H7 (cell line): ENCODE measurements at regions not wholly inside any gene's neighbourhood (a gene's known extent, or its start where the extent isn't known, plus 50 kb on each side); places are given as distances from the start of the nearest gene placed in this dataset.

Experiments
- DNase-seq: peaks from one replicate; pipeline ENCODE4 v3.0.0; 2012
- H3K27me3 ChIP-seq: 2 replicates; pipeline ENCODE4 v1.6.0; 2011; ENCODE audit warnings: mild to moderate bottlenecking, low read length; ENCODE audit not compliant: control insufficient read depth, insufficient read depth
- H3K36me3 ChIP-seq: replicated peaks from 2 replicates; pipeline ENCODE4 v1.5.1; 2011; ENCODE audit warnings: low read length; ENCODE audit not compliant: control insufficient read depth, insufficient read depth
- H3K4me3 ChIP-seq: 2 replicates; pipeline ENCODE4 v1.5.1; 2011; ENCODE audit warnings: low read depth, mild to moderate bottlenecking, control low read depth, low read length, moderate library complexity; ENCODE audit not compliant: insufficient read depth

GRCh38 chr21:27477296-27477695 lies 510.4 kb upstream of the ADAMTS5 start:
- no peak for DNase-seq
- Histone ChIP-seq H3K36me3 (no peaks in the 10 kb centered on the region), H3K4me3 (no peak overlapping the region), H3K27me3 (no peaks in the 10 kb centered on the region)

- Histone ChIP-seq H3K4me3 (no peak overlapping the region), H3K27me3 (no peaks in the 10 kb centered on the region), H3K36me3 (no peaks in the 10 kb centered on the region)
- DNase-seq, result no peak
These were observed 509.8 kb upstream of the ADAMTS5 start for GRCh38 chr21:27476696-27477095.

DNA sequence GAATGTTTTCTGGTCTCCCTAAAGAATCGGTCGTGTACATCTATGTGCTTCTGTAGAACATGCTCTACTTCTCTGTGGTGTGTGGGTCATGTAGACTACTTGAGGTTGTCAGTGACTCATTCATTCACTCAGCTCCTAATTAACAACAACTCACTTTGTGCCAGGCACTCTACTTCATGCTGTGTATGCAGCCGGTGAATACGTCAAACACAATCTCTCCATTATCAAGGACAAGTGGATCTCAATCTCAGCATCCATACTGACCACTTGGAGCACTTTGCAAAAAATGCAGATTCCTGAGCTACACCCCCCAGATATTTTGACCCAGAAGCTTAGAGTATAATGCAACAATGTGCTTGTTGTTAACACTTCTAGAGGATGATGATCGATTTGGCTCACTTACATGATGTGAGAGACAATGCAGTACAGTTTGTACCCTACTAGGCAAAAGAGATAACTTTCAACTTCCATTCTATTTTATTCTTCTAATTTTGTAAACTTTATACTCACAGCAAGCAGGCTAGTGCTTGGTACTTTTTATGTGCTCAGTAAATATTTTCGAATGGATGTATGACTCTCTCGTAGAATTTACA lies 508.6 kb upstream of the ADAMTS5 start:
- Histone ChIP-seq H3K36me3 (no peaks in the 10 kb centered on the region), H3K27me3 (no peaks in the 10 kb centered on the region), H3K4me3 (no peak overlapping the region)
- no peak for DNase-seq

- H3K36me3 ChIP-seq, result no peaks in the 10 kb centered on the region
- H3K4me3 ChIP-seq, result no peak overlapping the region
- DNase-seq, result no peak
- no peaks in the 10 kb centered on the region for H3K27me3 ChIP-seq
These were observed 500.5 kb upstream of the ADAMTS5 start for GRCh38 chr21:27467366-27467765.

DNA sequence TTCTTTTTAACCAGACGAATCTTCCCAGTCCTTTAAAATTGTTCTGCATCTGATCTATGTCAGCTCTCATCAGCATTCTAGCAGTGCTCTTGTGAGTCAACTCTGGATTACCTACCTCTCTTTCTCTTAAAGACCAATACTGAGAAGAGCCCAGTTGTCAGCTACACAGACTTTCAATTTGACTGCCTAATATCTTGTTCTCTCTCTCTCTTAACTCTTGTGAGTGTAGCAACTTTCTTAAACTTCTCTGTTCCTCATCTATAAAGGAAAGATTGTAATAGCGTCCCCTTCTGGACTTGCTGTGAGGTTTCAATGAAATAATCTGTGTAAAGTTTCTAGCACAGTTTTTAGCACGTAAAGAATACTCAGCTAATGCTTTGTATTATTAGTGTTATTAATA lies 499.3 kb upstream of the ADAMTS5 start:
- Histone ChIP-seq H3K4me3 (no peak overlapping the region), H3K36me3 (no peaks in the 10 kb centered on the region), H3K27me3 (no peaks in the 10 kb centered on the region)
- DNase-seq, result peak; percentile 36

DNA sequence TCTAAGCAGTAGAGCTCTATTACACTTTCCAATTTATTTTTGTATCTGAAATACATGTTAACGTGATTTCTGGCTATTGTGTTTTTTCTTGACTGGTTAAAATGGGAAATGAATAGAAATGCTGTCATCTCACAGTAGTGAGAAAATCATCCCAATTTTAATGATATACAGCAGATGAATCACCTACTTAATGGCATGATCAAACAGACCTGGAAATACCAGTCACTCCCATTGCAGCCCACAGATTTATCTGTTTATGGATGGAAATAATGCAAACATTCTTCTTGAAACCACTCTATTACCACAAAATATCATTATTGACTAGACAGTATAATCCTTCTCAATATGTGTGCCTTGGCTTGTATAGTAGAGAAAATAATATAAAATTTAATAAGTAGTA lies 497.8 kb upstream of the ADAMTS5 start:
- Histone ChIP-seq H3K27me3 (no peaks in the 10 kb centered on the region), H3K4me3 (no peak overlapping the region), H3K36me3 (no peaks in the 10 kb centered on the region)
- DNase-seq, result no peak

- no peak for DNase-seq
- no peak overlapping the region for H3K4me3 ChIP-seq
- no peaks in the 10 kb centered on the region for H3K27me3 ChIP-seq
- no peaks in the 10 kb centered on the region for H3K36me3 ChIP-seq
These were observed 495.8 kb upstream of the ADAMTS5 start for GRCh38 chr21:27462726-27463125.

DNA sequence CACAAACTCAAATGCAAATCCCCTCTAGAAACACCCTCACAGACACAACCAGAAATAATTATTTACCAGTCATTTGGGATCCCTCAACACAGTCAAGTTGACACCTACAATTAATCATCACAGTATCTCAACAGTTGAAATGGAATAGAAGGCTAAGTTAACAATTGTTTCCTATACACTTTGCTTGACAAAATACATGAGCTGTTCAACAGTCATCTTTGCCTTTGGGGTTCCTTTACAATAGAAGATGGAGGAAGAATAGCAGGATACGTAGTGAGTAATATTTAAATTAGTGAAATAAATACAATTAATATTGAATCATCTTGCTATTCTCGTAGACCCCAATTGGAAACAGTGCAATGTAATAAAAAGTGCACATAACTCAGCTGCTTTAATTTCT lies 487.3 kb upstream of the ADAMTS5 start:
- DNase-seq, result no peak
- no peaks in the 10 kb centered on the region for H3K36me3 ChIP-seq
- no peak overlapping the region for H3K4me3 ChIP-seq
- H3K27me3 ChIP-seq, result no peaks in the 10 kb centered on the region

DNA sequence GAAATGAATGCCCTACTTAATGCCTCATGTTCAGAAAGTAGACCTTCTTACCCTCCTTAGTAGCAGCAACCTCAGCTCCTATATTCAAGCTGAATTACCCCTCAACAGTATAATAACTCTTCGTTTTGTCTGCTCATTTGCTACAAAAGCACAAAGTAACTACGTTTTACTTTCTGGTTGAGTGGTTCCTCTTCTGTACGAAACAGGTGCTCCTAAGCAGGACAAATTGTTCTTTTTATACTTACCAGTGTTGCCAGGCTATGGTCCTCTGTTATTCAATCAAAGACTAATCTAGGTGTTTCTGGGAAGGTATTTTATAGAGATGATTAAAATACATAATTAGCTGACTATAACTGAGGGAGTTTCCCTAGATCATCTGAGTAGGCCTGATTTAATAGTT lies 484.2 kb upstream of the ADAMTS5 start:
- H3K4me3 ChIP-seq, result no peak overlapping the region
- no peaks in the 10 kb centered on the region for H3K27me3 ChIP-seq
- no peak for DNase-seq
- no peaks in the 10 kb centered on the region for H3K36me3 ChIP-seq

DNA sequence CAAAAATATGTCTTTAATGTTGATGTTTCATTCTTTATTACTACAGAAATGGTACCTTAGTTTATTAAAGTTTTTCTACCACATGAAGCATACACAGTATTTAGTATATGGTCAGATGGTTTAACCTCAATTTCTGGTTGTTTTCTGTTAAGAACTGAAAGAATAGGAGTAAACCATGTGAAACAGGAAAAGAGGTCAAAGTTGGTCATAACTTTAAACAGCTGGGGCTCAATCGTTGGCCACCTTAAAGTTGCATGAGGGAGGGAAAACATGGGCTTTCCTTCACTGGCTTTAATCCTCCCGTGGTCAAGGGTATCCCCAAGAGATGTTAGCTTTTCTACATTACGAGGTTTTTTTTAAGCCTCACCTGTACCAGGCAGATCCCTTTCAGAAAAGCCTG lies 483.3 kb upstream of the ADAMTS5 start:
- H3K27me3 ChIP-seq, result no peaks in the 10 kb centered on the region
- no peak overlapping the region for H3K4me3 ChIP-seq
- DNase-seq, result no peak
- H3K36me3 ChIP-seq, result no peaks in the 10 kb centered on the region

GRCh38 chr21:27448960-27449359 lies 482.1 kb upstream of the ADAMTS5 start:
- no peak for DNase-seq
- no peaks in the 10 kb centered on the region for H3K27me3 ChIP-seq
- no peak overlapping the region for H3K4me3 ChIP-seq
- H3K36me3 ChIP-seq, result no peaks in the 10 kb centered on the region

GRCh38 chr21:27447843-27448242 lies 481.0 kb upstream of the ADAMTS5 start:
- H3K4me3 ChIP-seq, result no peak overlapping the region
- no peak for DNase-seq

GRCh38 chr21:27429710-27430341 lies 462.9 kb upstream of the ADAMTS5 start:
- Histone ChIP-seq H3K36me3 (no peaks in the 10 kb centered on the region), H3K4me3 (no peak overlapping the region), H3K27me3 (no peaks in the 10 kb centered on the region)
- DNase-seq, result no peak

More at GRCh38 chr21:27447843-27448242, 481.0 kb upstream of the ADAMTS5 start:
- Histone ChIP-seq H3K36me3 (no peaks in the 10 kb centered on the region), H3K27me3 (no peaks in the 10 kb centered on the region)

- Histone ChIP-seq H3K27me3 (no peaks in the 10 kb centered on the region), H3K4me3 (no peak overlapping the region), H3K36me3 (no peaks in the 10 kb centered on the region)
- no peak for DNase-seq
These were observed 459.3 kb upstream of the ADAMTS5 start for GRCh38 chr21:27426196-27426595.

- DNase-seq, result no peak
These were observed 458.7 kb upstream of the ADAMTS5 start for GRCh38 chr21:27425574-27425973.

DNA sequence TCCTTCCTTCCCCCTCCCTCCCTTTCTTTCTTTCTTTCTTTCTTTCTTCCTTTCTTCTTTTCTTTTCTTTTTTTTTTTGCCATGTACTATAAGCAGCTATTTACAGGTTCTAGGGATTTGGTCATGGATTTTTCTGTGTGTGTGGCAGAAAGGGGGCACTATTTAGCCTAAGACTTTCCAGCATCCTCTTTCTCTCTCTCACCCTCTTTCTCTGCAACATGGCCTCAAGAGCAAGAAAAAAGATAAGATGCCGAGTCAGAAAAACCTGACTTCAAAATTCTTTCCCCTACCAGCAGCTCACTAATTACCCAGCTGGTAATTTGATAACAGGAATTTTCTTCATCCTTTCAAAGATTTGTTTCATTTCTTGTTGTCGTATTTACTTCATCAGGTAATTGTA lies 458.3 kb upstream of the ADAMTS5 start:
- Histone ChIP-seq H3K27me3 (no peaks in the 10 kb centered on the region), H3K4me3 (no peak overlapping the region), H3K36me3 (no peaks in the 10 kb centered on the region)
- DNase-seq, result no peak

More at GRCh38 chr21:27425574-27425973, 458.7 kb upstream of the ADAMTS5 start:
- Histone ChIP-seq H3K36me3 (no peaks in the 10 kb centered on the region), H3K4me3 (no peak overlapping the region), H3K27me3 (no peaks in the 10 kb centered on the region)
